CD14-positive monocyte (primary cell): ENCODE measurements at regions not wholly inside any gene's neighbourhood (a gene's known extent, or its start where the extent isn't known, plus 50 kb on each side); places are given as distances from the start of the nearest gene placed in this dataset.

ENCODE experiments used
- DNase-seq, 3 donors: peaks; one replicate each; pipeline ENCODE4 v3.0.0-alpha.2; 2011 to 2022
- H2AFZ ChIP-seq: 2 replicates; pipeline ENCODE4 v1.6.0; 2012; ENCODE audit warnings: mild to moderate bottlenecking, low read depth, low read length, inconsistent platforms; ENCODE audit not compliant: insufficient read depth, poor library complexity, severe bottlenecking
- H3K27ac ChIP-seq, 2 donors: 1 replicate in 1 of 2; 2 replicates in 1 of 2; pipeline ENCODE4 v1.5.1; 2012 to 2013; ENCODE audit warnings: low read length in 2 of 2, control low read depth in 1 of 2, inconsistent platforms in 1 of 2, low read depth in 1 of 2, mild to moderate bottlenecking in 1 of 2
- H3K27me3 ChIP-seq, 2 donors: one replicate each; pipeline versions ENCODE4 v1.6.0 to v1.6.1; 2011 to 2013; ENCODE audit warnings: low read length in 2 of 2; ENCODE audit not compliant: control insufficient read depth in 2 of 2, insufficient read depth in 2 of 2
- H3K36me3 ChIP-seq, 2 donors: replicated peaks in 1 of 2; 1 replicate in 1 of 2; 2 replicates in 1 of 2; pipeline versions ENCODE4 v1.5.1 to v1.6.1; 2012 to 2013; ENCODE audit warnings: low read length in 2 of 2, control low read depth in 1 of 2, inconsistent platforms in 1 of 2, mild to moderate bottlenecking in 1 of 2; ENCODE audit not compliant: insufficient read depth in 2 of 2, control insufficient read depth in 1 of 2
- H3K4me1 ChIP-seq, 2 donors: 1 replicate in 1 of 2; 2 replicates in 1 of 2; pipeline versions ENCODE4 v1.5.1 to v1.6.1; 2012 to 2013; ENCODE audit warnings: low read length in 2 of 2, control low read depth in 1 of 2, inconsistent platforms in 1 of 2, mild to moderate bottlenecking in 1 of 2, moderate library complexity in 1 of 2; ENCODE audit not compliant: insufficient read depth in 2 of 2, control insufficient read depth in 1 of 2
- H3K4me2 ChIP-seq: replicated peaks from 2 replicates; pipeline ENCODE3; 2012; ENCODE audit warnings: low read length, moderate library complexity, mild to moderate bottlenecking; ENCODE audit not compliant: poor library complexity, severe bottlenecking; ENCODE audit errors: extremely low read depth
- H3K4me3 ChIP-seq, 3 experiments: fragments of 200-600 bp in 1 of 3; sonication (generic) in 1 of 3; replicated peaks in 1 of 3; 1 replicate in 2 of 3; 2 replicates in 1 of 3; pipeline ENCODE4 v1.5.1; 2011 to 2013; ENCODE audit warnings: low read length in 3 of 3, mild to moderate bottlenecking in 3 of 3, control low read depth in 2 of 3, low read depth in 2 of 3, inconsistent platforms in 1 of 3, moderate library complexity in 1 of 3
- H3K79me2 ChIP-seq: 2 replicates; pipeline ENCODE4 v1.6.0; 2012; ENCODE audit warnings: mild to moderate bottlenecking, control low read depth, inconsistent platforms, low read length, moderate library complexity; ENCODE audit not compliant: insufficient read depth
- H3K9ac ChIP-seq: 2 replicates; pipeline ENCODE4 v1.6.0; 2017; ENCODE audit warnings: low read length, mild to moderate bottlenecking; ENCODE audit not compliant: insufficient read depth, poor library complexity, severe bottlenecking
- H3K9me3 ChIP-seq, 2 donors: replicated peaks in 1 of 2; 1 replicate in 1 of 2; 2 replicates in 1 of 2; pipeline versions ENCODE4 v1.5.1 to v1.6.1; 2012 to 2013; ENCODE audit warnings: low read length in 2 of 2, control low read depth in 1 of 2; ENCODE audit not compliant: control insufficient read depth in 1 of 2, insufficient read depth in 1 of 2
- H4K20me1 ChIP-seq: 2 replicates; pipeline ENCODE4 v1.6.0; 2012; ENCODE audit warnings: mild to moderate bottlenecking, low read length, control low read depth, moderate library complexity; ENCODE audit not compliant: insufficient read depth
- H3K27ac Mint-ChIP-seq, 7 donors: one replicate each; pipeline ENCODE4 v1.8.0; 2020; ENCODE audit warnings: mild to moderate bottlenecking in 7 of 7, mixed read lengths in 7 of 7, moderate library complexity in 6 of 7, inconsistent platforms in 2 of 7
- H3K27me3 Mint-ChIP-seq, 3 donors: one replicate each; pipeline ENCODE4 v1.8.0; 2021 to 2022; ENCODE audit warnings: low read depth in 3 of 3, mild to moderate bottlenecking in 3 of 3, mixed read lengths in 3 of 3, moderate library complexity in 3 of 3, inconsistent platforms in 1 of 3
- H3K36me3 Mint-ChIP-seq, 2 donors: one replicate each; pipeline ENCODE4 v1.8.0; 2020; ENCODE audit warnings: mixed read lengths in 2 of 2, inconsistent platforms in 1 of 2, mild to moderate bottlenecking in 1 of 2
- H3K4me1 Mint-ChIP-seq: one replicate; pipeline ENCODE4 v1.8.0; 2020; ENCODE audit warnings: mild to moderate bottlenecking, mixed read lengths
- H3K4me3 Mint-ChIP-seq, 2 donors: one replicate each; pipeline ENCODE4 v1.8.0; 2020; ENCODE audit warnings: mild to moderate bottlenecking in 2 of 2, mixed read lengths in 2 of 2, moderate library complexity in 1 of 2
- H3K9me3 Mint-ChIP-seq, 7 donors: one replicate each; pipeline ENCODE4 v1.8.0; 2020 to 2022; ENCODE audit warnings: mixed read lengths in 7 of 7, mild to moderate bottlenecking in 6 of 7, moderate library complexity in 6 of 7, inconsistent platforms in 2 of 7
- WGBS: methylation state at CpG from one replicate; pipeline ENCODE4 v1.1.5; 2013; ENCODE audit warnings: missing lambda C conversion rate; ENCODE audit not compliant: insufficient coverage; 5-methylcytosine and 5-hydroxymethylcytosine counted together
- intact Hi-C, 2 donors: fragments of 100-400 bp; cut with micrococcal nuclease; formaldehyde crosslinking; loops; one replicate each; pipeline versions ENCODE4 v1.15.0 to v1.15.1; 2023
- TF ChIP-seq, protein P1 (sequence below): fragments of 200-600 bp; IDR thresholded peaks from one replicate; pipeline ENCODE4 v1.8.0; 2022; ENCODE audit warnings: antibody characterized with exemption, mild to moderate bottlenecking

DNA sequence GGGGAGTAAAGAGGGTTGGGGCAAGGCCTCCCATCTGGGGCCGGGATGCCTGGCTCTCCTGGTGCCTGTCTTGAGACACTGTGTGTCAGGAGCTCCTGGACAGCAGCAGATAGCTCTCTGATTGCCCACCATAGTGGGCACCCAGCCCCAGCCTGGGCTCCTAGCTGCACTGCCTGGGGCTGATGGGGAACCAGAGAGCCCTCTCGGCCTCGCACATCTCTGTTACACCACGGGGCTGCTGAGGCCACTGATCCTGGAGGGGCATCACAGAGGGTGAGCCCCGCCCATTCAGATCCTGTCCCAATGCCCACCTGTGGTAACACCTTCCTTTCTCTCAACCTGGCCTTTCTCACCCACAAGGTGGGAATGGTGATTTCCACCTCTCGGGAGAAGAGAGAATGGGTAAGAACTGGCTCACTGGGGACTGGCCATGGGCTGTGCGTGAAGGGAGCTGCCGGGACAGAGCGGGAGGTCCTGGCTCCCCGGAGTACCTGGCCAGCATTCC, 135.9 kb downstream of the URI1 start:
- Histone ChIP-seq H3K79me2 (no peaks in the 10 kb centered on the region), H3K9me3 (no peaks in the 10 kb centered on the region), H3K27me3 (no peaks in the 10 kb centered on the region), H3K4me2 (no peak overlapping the region), H3K4me1 (no peaks in the 10 kb centered on the region), H3K36me3 (no peaks in the 10 kb centered on the region), H4K20me1 (no peaks in the 10 kb centered on the region), H2AFZ (no peak overlapping the region), H3K27ac (no peak overlapping the region), H3K4me3 (no peak overlapping the region), H3K9ac (no peak overlapping the region)
- Mint-ChIP-seq H3K4me3 (no peak overlapping the region), H3K36me3 (no peaks in the 10 kb centered on the region), H3K27me3 (peaks cover 5 to 10% (median 7%) of the 10 kb centered on the region in 3 donors), H3K4me1 (no peaks in the 10 kb centered on the region), H3K27ac (no peak overlapping the region), H3K9me3 (no peaks in the 10 kb centered on the region)
- TF ChIP-seq, protein P1, sequence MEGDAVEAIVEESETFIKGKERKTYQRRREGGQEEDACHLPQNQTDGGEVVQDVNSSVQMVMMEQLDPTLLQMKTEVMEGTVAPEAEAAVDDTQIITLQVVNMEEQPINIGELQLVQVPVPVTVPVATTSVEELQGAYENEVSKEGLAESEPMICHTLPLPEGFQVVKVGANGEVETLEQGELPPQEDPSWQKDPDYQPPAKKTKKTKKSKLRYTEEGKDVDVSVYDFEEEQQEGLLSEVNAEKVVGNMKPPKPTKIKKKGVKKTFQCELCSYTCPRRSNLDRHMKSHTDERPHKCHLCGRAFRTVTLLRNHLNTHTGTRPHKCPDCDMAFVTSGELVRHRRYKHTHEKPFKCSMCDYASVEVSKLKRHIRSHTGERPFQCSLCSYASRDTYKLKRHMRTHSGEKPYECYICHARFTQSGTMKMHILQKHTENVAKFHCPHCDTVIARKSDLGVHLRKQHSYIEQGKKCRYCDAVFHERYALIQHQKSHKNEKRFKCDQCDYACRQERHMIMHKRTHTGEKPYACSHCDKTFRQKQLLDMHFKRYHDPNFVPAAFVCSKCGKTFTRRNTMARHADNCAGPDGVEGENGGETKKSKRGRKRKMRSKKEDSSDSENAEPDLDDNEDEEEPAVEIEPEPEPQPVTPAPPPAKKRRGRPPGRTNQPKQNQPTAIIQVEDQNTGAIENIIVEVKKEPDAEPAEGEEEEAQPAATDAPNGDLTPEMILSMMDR: no peak
- WGBS: 98% methylated on average over 5 of the region's 10 CpGs
- DNase-seq: no peak
- intact Hi-C loops: no loop called here

DNA sequence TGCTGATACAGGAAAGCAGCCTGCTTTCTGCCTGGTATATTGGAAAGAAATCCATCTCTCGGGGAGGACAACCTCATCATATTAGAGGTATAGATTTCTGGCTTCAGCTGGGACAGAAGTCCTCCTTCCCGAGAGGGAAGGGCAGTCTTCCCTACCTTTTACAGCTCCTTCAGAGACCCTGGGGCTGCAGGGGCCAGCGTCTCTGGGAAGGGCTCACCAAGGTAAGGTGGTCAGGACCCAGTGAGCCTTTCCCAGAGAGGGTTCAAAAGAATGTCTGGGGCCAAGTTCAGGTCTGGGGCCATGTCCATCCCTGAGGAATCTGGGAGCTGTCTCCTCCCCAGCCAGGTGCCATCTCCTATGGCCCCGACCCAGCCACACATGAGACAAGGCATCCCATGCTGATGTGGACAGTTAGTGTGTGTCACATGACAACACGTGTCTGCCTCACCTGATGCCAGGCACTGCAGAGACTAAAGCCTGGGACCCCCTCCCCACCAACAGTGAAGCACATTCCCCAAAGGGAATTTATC, 136.4 kb downstream of the URI1 start:
- no peak overlapping the region for H3K27ac Mint-ChIP-seq
- Histone ChIP-seq H2AFZ (no peak overlapping the region), H3K36me3 (no peaks in the 10 kb centered on the region), H3K4me1 (no peaks in the 10 kb centered on the region), H3K4me3 (no peak overlapping the region), H3K79me2 (no peaks in the 10 kb centered on the region), H3K27me3 (no peaks in the 10 kb centered on the region), H3K4me2 (no peak overlapping the region), H3K9ac (no peak overlapping the region), H3K27ac (no peak overlapping the region), H3K9me3 (no peaks in the 10 kb centered on the region), H4K20me1 (no peaks in the 10 kb centered on the region)
- no peaks in the 10 kb centered on the region for H3K36me3 Mint-ChIP-seq
- H3K9me3 Mint-ChIP-seq: no peaks in the 10 kb centered on the region
- no peak for DNase-seq
- no peaks in the 10 kb centered on the region for H3K4me1 Mint-ChIP-seq
- TF ChIP-seq, protein P1: no peak
- no peak overlapping the region for H3K4me3 Mint-ChIP-seq
- intact Hi-C loops: no loop called here
- peaks cover 5 to 10% (median 7%) of the 10 kb centered on the region in 3 donors for H3K27me3 Mint-ChIP-seq
- no CpG with 5 or more reads among the region's 5 CpGs for WGBS
